ENCODE measurements at regions not wholly inside any gene's neighbourhood (a gene's known extent, or its start where the extent isn't known, plus 50 kb on each side); places are given as distances from the start of the nearest gene placed in this dataset.

GRCh38 chr11:129324533-129325175 is 51.0 kb upstream of the BARX2 start:
- no peak for TF ChIP-seq POLR2A (IDR thresholded peaks at IDR 0.05; ENCODE audit: low read depth, low read length)
- FAIRE-seq, result no peak
- DNase-seq (ENCODE audit: insufficient read length, low spot score), result no peak

DNA sequence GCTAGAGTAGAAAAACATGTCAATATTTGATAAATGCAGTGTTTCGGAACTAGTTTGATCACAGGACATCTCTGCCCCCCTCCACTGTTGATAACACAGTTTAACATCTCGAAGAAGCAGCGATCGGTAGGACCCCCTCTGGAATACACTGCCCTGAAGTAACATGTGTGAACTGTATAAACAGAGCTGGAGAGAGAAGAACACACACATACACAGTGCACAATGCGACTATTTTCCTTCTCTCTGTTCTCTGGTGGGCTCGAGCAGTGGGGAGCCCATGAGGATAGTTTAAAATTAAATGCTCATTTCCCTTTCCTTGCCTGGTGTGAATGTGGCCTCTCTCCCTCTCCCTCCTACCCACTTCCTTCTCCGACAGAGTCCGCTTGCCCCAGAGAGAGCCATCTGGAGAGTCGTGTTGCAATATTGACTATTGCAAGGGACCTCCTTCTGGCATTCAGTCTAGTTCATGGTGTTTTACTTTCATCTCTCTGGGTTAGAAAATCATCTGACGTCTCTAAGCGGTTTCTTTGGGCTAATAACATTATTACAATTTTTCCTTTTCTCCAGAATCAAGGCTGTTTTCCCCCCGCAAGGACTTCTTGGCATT is 51.6 kb upstream of the BARX2 start:
- TF ChIP-seq POLR2A (IDR thresholded peaks at IDR 0.05; ENCODE audit: low read depth, low read length), result no peak
- DNase-seq (ENCODE audit: insufficient read length, low spot score) (no peak), FAIRE-seq (no peak)

DNA sequence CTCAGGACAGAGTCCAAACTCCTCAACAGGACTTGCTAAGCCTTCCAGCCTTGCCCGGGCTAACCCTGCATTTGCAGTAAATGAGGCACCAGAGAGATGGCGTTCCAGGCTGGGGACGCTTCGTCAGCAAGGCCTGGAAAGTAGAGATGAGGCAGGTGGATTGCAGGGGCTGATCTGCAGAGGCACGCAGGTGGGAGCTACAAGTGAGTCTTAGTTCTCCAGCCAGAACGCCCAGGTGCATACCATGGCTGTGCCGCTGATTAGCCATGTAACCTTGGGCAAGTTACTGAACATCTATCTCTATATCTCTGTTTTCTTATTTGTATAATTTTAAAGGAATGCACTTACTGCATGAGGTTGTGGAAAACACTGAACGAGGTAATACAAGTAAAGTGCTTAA is 52.7 kb upstream of the BARX2 start:
- no peak for DNase-seq (ENCODE audit: insufficient read length, low spot score)
- FAIRE-seq, result no peak
- no peak for TF ChIP-seq POLR2A (IDR thresholded peaks at IDR 0.05; ENCODE audit: low read depth, low read length)

GRCh38 chr11:129321076-129321475 is 54.6 kb upstream of the BARX2 start:
- FAIRE-seq (no peak), DNase-seq (ENCODE audit: insufficient read length, low spot score) (no peak)
- TF ChIP-seq POLR2A (IDR thresholded peaks at IDR 0.05; ENCODE audit: low read depth, low read length), result no peak

GRCh38 chr11:129320494-129320893 is 55.2 kb upstream of the BARX2 start:
- DNase-seq (ENCODE audit: insufficient read length, low spot score) (no peak), FAIRE-seq (no peak)
- no peak for TF ChIP-seq POLR2A (IDR thresholded peaks at IDR 0.05; ENCODE audit: low read depth, low read length)

DNA sequence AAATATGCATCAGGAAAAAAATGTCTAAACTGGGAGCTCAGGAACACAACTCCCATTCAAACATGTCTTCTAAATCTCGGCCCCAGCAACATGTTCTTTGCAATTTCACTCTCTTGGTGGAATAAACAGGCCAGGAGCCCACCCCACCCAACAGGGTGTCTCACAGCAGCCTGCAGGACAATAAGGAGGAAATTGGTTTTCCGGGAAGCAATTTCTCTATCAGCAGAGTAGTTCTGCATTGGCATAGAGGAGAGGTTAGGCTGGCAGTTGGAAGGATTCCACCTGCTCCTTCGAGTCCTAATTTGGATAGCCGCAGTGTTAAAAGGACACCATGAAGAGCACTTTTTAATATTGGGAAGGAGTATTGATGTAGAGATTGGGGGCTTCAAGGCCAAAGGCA is 55.9 kb upstream of the BARX2 start:
- FAIRE-seq (no peak), DNase-seq (ENCODE audit: insufficient read length, low spot score) (no peak)
- no peak for TF ChIP-seq POLR2A (IDR thresholded peaks at IDR 0.05; ENCODE audit: low read depth, low read length)

DNA sequence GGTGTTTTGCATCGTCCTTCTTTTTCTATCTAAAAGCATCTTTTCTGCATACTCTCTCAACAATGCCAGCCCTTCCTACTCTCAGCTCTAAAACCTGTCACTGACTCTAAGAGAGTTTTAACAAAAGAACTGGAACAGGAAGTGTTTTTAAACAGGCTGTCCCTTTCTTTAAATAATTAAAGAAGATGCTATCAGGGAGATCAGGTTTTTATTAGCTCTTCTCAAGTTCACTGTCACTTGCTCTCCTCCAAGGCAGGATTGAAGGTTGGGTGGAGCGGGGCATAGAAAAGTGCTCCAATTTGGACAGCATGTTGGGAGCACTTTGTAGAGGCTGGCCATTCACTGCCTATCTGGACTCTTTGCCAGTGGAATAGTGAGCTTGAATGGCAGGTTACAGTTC is 56.4 kb upstream of the BARX2 start:
- TF ChIP-seq POLR2A (IDR thresholded peaks at IDR 0.05; ENCODE audit: low read depth, low read length), result no peak
- FAIRE-seq (no peak), DNase-seq (ENCODE audit: insufficient read length, low spot score) (no peak)

DNA sequence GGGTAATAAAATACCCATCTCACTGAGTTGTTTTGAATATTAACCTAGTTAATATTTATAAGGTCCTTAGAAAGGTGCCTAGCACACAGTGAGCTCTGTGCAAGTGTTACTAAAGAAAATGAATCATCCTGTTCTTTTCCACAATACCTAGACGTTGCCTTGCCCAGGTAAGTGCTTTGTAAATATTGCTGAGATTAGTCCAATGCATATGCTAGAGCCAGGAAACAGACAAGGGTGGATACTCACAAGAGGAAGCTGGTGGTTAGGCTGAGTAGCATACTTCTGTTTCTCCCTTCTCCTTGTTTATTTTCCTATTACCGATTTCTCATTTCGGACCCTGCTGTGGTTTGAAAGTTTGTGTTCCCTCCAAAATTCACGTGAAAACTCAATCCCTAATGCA is 58.1 kb upstream of the BARX2 start:
- no peak for DNase-seq (ENCODE audit: insufficient read length, low spot score)
- FAIRE-seq, result no peak
- no peak for TF ChIP-seq POLR2A (IDR thresholded peaks at IDR 0.05; ENCODE audit: low read depth, low read length)

- FAIRE-seq, result no peak
- no peak for DNase-seq (ENCODE audit: insufficient read length, low spot score)
- TF ChIP-seq POLR2A (IDR thresholded peaks at IDR 0.05; ENCODE audit: low read depth, low read length), result no peak
Measured at GRCh38 chr11:129316781-129317180, 58.9 kb upstream of the BARX2 start.

GRCh38 chr11:129315781-129316579 is 59.7 kb upstream of the BARX2 start:
- no peak for TF ChIP-seq POLR2A (IDR thresholded peaks at IDR 0.05; ENCODE audit: low read depth, low read length)
- FAIRE-seq, result no peak
- DNase-seq (ENCODE audit: insufficient read length, low spot score), result no peak

DNA sequence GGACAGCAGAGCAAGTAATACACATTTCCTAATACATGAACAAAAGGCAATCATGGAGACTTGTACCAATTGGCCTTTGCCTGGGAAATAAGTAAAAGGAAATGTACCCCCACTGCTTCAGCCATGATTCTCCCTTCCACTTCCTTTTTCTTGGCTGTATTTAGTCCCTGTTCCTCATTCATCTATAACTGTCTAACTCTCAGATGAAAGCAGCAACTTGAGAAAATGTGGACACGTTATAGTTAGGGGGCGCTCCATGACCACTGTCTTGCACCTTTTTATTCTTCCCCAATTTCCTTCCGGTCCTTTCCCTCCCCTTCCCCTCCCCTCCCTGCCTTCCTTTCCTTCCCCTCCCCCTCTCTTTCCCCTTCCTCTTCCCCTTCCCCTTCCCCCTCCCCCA is 61.3 kb upstream of the BARX2 start:
- no peak for DNase-seq (ENCODE audit: insufficient read length, low spot score)
- FAIRE-seq, result no peak
- no peak for TF ChIP-seq POLR2A (IDR thresholded peaks at IDR 0.05; ENCODE audit: low read depth, low read length)

GRCh38 chr11:129313541-129314297 is 61.9 kb upstream of the BARX2 start:
- TF ChIP-seq POLR2A (IDR thresholded peaks at IDR 0.05; ENCODE audit: low read depth, low read length), result no peak
- FAIRE-seq, result no peak
- no peak for DNase-seq (ENCODE audit: insufficient read length, low spot score)

- no peak for TF ChIP-seq POLR2A (IDR thresholded peaks at IDR 0.05; ENCODE audit: low read depth, low read length)
- DNase-seq (ENCODE audit: insufficient read length, low spot score) (no peak), FAIRE-seq (no peak)
Measured at GRCh38 chr11:129312730-129313503, 62.7 kb upstream of the BARX2 start.

Measured in H54 (cell line).